CD4-positive, alpha-beta T cell (primary cell): ENCODE measurements at regions not wholly inside any gene's neighbourhood (a gene's known extent, or its start where the extent isn't known, plus 50 kb on each side); places are given as distances from the start of the nearest gene placed in this dataset.

Source experiments
- ATAC-seq: fragments of 200-7000 bp; cut with Tn5 transposase; one replicate; pipeline ENCODE4 v1.10.0; 2022; ENCODE audit warnings: mild to moderate bottlenecking; ENCODE audit not compliant: poor library complexity
- CTCF ChIA-PET: fragments of 350-600 bp; sonication (Branson Sonifier 250); formaldehyde crosslinking; loops from one replicate; lab custom pipeline; 2021; ENCODE audit warnings: antibody characterized with exemption, inconsistent platforms; lab: Charles Lee
- POLR2A ChIA-PET: fragments of 350-600 bp; sonication (Branson Sonifier 250); formaldehyde crosslinking; loops from one replicate; lab custom pipeline; 2021; ENCODE audit warnings: antibody characterized with exemption, inconsistent platforms; lab: Charles Lee
- DNase-seq, 14 experiments: peaks; one replicate each; pipeline ENCODE4 v3.0.0-alpha.2; 2013 to 2020; ENCODE audit warnings: mixed read lengths in 2 of 14
- H3K27ac ChIP-seq, 2 donors: one replicate each; pipeline versions ENCODE4 v1.5.1 to v1.7.0; 2013; ENCODE audit warnings: low read length in 2 of 2, low read depth in 1 of 2, mild to moderate bottlenecking in 1 of 2
- H3K27me3 ChIP-seq, 2 experiments: 1 replicate in 1 of 2; 2 replicates in 1 of 2; pipeline versions ENCODE4 v1.6.1 to v1.7.0; 2013; ENCODE audit warnings: low read length in 2 of 2, control low read depth in 1 of 2, mild to moderate bottlenecking in 1 of 2, moderate library complexity in 1 of 2; ENCODE audit not compliant: insufficient read depth in 2 of 2, control insufficient read depth in 1 of 2
- H3K36me3 ChIP-seq: one replicate; pipeline ENCODE4 v1.6.1; 2013; ENCODE audit warnings: low read length, control low read depth; ENCODE audit not compliant: insufficient read depth
- H3K4me1 ChIP-seq: one replicate; pipeline ENCODE4 v1.6.1; 2013; ENCODE audit warnings: low read length, control low read depth; ENCODE audit not compliant: insufficient read depth
- H3K4me3 ChIP-seq: one replicate; pipeline ENCODE4 v1.5.1; 2013; ENCODE audit warnings: mild to moderate bottlenecking, low read length, moderate library complexity
- H3K9me3 ChIP-seq, 2 experiments: 1 replicate in 1 of 2; 2 replicates in 1 of 2; pipeline versions ENCODE4 v1.6.1 to v1.7.0; 2013; ENCODE audit warnings: low read length in 2 of 2, mild to moderate bottlenecking in 2 of 2, control low read depth in 1 of 2, moderate library complexity in 1 of 2; ENCODE audit not compliant: control insufficient read depth in 1 of 2, insufficient read depth in 1 of 2
- H3K27ac Mint-ChIP-seq: one replicate; pipeline ENCODE4 v1.8.0; 2020; ENCODE audit warnings: mixed read lengths
- H3K27me3 Mint-ChIP-seq: one replicate; pipeline ENCODE4 v1.8.0; 2021; ENCODE audit warnings: mixed read lengths
- H3K36me3 Mint-ChIP-seq: one replicate; pipeline ENCODE4 v1.8.0; 2021; ENCODE audit warnings: low read depth, mixed read lengths
- H3K4me1 Mint-ChIP-seq: one replicate; pipeline ENCODE4 v1.8.0; 2021; ENCODE audit warnings: low read depth, mixed read lengths
- H3K4me3 Mint-ChIP-seq: one replicate; pipeline ENCODE4 v1.8.0; 2020; ENCODE audit warnings: mild to moderate bottlenecking, mixed read lengths
- H3K9me3 Mint-ChIP-seq: one replicate; pipeline ENCODE4 v1.8.0; 2020; ENCODE audit warnings: mixed read lengths
- intact Hi-C, 2 experiments: fragments of 100-400 bp; cut with DNase I in 1 of 2; cut with micrococcal nuclease in 1 of 2; formaldehyde crosslinking; loops; one replicate each; pipeline versions ENCODE4 v1.15.1 to v1.9.0; 2023 to 2025; cut with DNase I, micrococcal nuclease
- TF ChIP-seq, protein P1 (sequence below): fragments of 200-600 bp; IDR thresholded peaks from one replicate; pipeline ENCODE4 v1.8.0; 2022; ENCODE audit warnings: antibody characterized with exemption, mild to moderate bottlenecking

DNA sequence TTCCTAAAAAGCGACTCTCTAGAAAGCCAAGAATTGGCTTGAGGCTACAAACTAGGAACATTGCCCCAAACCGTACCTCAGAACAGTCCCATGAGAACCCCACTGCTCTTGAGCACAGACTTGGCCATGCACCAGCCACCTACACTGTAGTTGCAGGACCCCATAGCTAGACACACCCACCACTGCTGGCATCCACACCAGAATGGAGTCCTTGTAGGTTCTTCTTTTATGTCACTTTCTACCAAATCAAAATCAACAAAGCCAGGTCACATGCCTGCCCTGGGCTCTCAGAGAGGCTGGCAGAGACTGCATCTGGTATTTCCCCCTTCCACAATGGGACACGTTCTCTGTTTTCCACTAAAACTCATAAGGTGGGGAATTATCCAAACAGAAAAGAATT, 290.5 kb downstream of the SHOX2 start:
- Histone ChIP-seq H3K4me1 (no peaks in the 10 kb centered on the region), H3K4me3 (no peak overlapping the region), H3K27ac (no peak overlapping the region), H3K27me3 (no peaks in the 10 kb centered on the region), H3K9me3 (no peaks in the 10 kb centered on the region), H3K36me3 (no peaks in the 10 kb centered on the region)
- no peak overlapping the region for H3K27ac Mint-ChIP-seq
- no peak overlapping the region for H3K4me3 Mint-ChIP-seq
- intact Hi-C loops, result no loop called here
- TF ChIP-seq, protein P1, sequence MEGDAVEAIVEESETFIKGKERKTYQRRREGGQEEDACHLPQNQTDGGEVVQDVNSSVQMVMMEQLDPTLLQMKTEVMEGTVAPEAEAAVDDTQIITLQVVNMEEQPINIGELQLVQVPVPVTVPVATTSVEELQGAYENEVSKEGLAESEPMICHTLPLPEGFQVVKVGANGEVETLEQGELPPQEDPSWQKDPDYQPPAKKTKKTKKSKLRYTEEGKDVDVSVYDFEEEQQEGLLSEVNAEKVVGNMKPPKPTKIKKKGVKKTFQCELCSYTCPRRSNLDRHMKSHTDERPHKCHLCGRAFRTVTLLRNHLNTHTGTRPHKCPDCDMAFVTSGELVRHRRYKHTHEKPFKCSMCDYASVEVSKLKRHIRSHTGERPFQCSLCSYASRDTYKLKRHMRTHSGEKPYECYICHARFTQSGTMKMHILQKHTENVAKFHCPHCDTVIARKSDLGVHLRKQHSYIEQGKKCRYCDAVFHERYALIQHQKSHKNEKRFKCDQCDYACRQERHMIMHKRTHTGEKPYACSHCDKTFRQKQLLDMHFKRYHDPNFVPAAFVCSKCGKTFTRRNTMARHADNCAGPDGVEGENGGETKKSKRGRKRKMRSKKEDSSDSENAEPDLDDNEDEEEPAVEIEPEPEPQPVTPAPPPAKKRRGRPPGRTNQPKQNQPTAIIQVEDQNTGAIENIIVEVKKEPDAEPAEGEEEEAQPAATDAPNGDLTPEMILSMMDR, result no peak
- DNase-seq, result no peak
- ChIA-PET POLR2A (no interaction called here), CTCF (no interaction called here)
- no peaks in the 10 kb centered on the region for H3K36me3 Mint-ChIP-seq
- no peaks in the 10 kb centered on the region for H3K9me3 Mint-ChIP-seq
- no peak for ATAC-seq
- no peaks in the 10 kb centered on the region for H3K27me3 Mint-ChIP-seq
- no peaks in the 10 kb centered on the region for H3K4me1 Mint-ChIP-seq

DNA sequence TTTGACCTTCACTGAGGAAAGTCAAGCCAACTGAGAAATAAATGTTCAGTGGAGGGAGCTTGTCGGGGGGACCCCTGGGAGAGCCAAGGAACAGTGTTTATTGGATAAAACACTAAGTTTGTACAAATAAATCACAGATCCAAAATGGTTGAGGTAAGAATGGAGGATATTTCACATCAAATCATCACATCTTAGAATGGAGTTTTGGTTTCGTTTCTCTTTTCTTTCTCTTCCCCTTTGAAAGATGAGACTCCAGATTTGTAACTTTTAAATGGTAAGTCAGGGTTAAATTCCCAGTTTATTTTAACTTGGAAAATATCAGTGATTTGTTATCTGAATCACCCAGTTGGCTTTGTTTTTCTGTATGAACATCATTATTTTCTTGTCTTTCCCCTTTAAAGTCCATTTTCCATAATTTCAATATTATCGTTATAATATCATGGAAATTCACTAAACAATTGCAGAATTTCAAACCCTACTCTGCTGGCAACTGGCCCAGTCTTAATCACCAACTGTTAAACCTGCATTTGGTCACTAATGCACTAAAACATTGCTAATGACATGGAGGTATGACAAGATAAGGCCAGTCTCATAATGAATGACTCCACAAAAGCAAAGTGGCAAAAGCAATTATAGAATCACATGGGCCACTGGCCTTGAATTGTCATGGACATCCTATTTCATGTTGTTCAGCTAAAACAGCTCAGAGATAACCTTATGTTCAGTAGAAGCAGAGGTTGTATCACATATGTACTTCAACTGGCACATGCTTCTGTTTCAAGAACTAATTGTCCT, 295.1 kb downstream of the SHOX2 start:
- CTCF ChIA-PET, result no interaction called here
- ATAC-seq, result no peak
- no peak overlapping the region for H3K4me3 Mint-ChIP-seq
- H3K4me1 Mint-ChIP-seq, result no peaks in the 10 kb centered on the region
- H3K27ac Mint-ChIP-seq, result no peak overlapping the region
- Histone ChIP-seq H3K36me3 (no peaks in the 10 kb centered on the region), H3K4me3 (no peak overlapping the region), H3K27me3 (no peaks in the 10 kb centered on the region), H3K27ac (no peak overlapping the region), H3K9me3 (peaks cover 0 to 3% of the 10 kb centered on the region in 2 experiments), H3K4me1 (no peaks in the 10 kb centered on the region)
- no peaks in the 10 kb centered on the region for H3K36me3 Mint-ChIP-seq
- TF ChIP-seq, protein P1, result no peak
- H3K9me3 Mint-ChIP-seq, result no peaks in the 10 kb centered on the region
- intact Hi-C loops, result no loop called here
- no peaks in the 10 kb centered on the region for H3K27me3 Mint-ChIP-seq
- POLR2A ChIA-PET, result no interaction called here
- no peak for DNase-seq

DNA sequence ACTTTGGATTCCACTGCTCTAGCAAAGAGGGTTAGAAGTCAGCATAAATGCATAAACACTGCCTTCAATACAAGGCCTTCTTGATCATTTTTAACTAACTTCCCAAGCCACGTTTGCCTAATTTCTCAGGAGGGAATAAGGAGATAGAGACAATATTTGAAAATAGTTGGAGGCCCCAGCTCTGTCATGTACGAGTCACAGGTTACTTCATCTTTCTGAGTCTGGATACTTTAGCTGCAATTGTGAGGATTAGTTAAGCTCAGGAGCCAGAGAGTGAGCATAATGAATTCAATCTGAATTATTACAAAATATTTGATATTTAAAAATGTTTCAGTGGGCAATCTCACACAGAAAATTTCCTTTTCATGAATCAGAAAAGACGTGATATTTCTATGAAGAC, 298.9 kb downstream of the SHOX2 start:
- Mint-ChIP-seq H3K27ac (no peak overlapping the region), H3K27me3 (no peaks in the 10 kb centered on the region), H3K36me3 (no peaks in the 10 kb centered on the region), H3K4me1 (no peaks in the 10 kb centered on the region), H3K4me3 (no peak overlapping the region), H3K9me3 (peaks cover 4% of the 10 kb centered on the region)
- POLR2A ChIA-PET, result no interaction called here
- no peak for ATAC-seq
- intact Hi-C loops, result no loop called here
- Histone ChIP-seq H3K4me3 (no peak overlapping the region), H3K27me3 (no peaks in the 10 kb centered on the region), H3K9me3 (peaks cover 0 to 8% of the 10 kb centered on the region in 2 experiments), H3K27ac (no peak overlapping the region), H3K36me3 (no peaks in the 10 kb centered on the region), H3K4me1 (no peaks in the 10 kb centered on the region)
- no peak for DNase-seq
- TF ChIP-seq, protein P1, result no peak
- CTCF ChIA-PET, result no interaction called here
